Suprapubic skin (tissue), 3 donors: ENCODE measurements at regions not wholly inside any gene's neighbourhood (a gene's known extent, or its start where the extent isn't known, plus 50 kb on each side); places are given as distances from the start of the nearest gene placed in this dataset.

Source experiments
- POLR2A ChIP-seq, 2 donors: fragments of 450-650 bp; IDR thresholded peaks; one replicate each; pipeline ENCODE4 v1.6.1; 2017; ENCODE audit warnings: antibody characterized with exemption in 2 of 2, mild to moderate bottlenecking in 2 of 2, moderate library complexity in 2 of 2
- TF ChIP-seq, protein P1 (sequence below), 2 donors: fragments of 200-600 bp in 1 of 2; fragments of 450-650 bp in 1 of 2; sonication (generic) in 1 of 2; IDR thresholded peaks; one replicate each; pipeline ENCODE4 v1.5.1; 2016 to 2019; ENCODE audit warnings: antibody characterized with exemption in 2 of 2, mild to moderate bottlenecking in 1 of 2, moderate library complexity in 1 of 2

DNA sequence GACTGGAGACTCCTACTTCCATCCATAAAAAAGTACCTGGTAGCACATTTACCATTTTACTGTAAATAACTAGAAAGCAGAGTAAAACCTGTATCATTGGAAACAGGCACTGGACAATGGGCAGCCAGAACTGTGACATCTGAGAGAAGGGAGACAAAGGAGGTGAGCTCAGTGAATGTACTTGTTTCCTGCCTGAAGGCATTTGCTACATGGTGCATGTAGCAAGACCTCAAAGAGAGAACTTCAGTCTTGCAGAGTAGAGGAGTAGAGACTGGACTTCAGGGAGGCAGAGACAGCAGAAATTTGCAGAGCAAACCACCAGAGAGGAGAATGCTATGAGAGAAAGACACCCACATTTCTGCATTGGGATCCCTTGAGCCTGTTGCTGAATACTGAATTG is 171.0 kb upstream of the CCN2 start:
- TF ChIP-seq, protein P1, sequence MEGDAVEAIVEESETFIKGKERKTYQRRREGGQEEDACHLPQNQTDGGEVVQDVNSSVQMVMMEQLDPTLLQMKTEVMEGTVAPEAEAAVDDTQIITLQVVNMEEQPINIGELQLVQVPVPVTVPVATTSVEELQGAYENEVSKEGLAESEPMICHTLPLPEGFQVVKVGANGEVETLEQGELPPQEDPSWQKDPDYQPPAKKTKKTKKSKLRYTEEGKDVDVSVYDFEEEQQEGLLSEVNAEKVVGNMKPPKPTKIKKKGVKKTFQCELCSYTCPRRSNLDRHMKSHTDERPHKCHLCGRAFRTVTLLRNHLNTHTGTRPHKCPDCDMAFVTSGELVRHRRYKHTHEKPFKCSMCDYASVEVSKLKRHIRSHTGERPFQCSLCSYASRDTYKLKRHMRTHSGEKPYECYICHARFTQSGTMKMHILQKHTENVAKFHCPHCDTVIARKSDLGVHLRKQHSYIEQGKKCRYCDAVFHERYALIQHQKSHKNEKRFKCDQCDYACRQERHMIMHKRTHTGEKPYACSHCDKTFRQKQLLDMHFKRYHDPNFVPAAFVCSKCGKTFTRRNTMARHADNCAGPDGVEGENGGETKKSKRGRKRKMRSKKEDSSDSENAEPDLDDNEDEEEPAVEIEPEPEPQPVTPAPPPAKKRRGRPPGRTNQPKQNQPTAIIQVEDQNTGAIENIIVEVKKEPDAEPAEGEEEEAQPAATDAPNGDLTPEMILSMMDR (IDR thresholded peaks at IDR 0.05), result no peak
- no peak for TF ChIP-seq POLR2A (IDR thresholded peaks at IDR 0.05)
